ENCODE measurements at regions not wholly inside any gene's neighbourhood (a gene's known extent, or its start where the extent isn't known, plus 50 kb on each side); places are given as distances from the start of the nearest gene placed in this dataset.

DNA sequence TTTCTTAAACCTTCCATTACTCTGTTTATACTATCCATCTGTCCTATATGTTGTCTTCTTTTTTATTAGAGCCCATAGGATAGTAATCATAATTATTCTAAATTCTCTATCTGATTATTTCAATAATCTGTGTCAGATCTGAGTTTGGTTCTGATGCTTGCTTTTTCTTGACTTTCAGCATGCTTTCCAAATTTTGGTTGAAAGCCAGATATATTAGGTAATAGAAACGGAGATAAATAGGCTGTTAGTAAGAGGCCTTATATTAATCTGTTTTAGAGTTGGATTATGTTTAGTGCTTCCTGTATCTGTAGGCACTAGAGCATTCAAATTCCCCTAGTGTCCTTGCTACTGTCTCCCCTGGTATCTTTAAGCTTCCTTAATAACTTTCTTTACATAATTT, 939.9 kb upstream of the GHITM start:
- no peaks in the 10 kb centered on the region for H3K27me3 Mint-ChIP-seq (ENCODE audit: low read depth, poor library complexity)
- no peak overlapping the region for H3K4me3 Mint-ChIP-seq
- TF ChIP-seq, protein P1, sequence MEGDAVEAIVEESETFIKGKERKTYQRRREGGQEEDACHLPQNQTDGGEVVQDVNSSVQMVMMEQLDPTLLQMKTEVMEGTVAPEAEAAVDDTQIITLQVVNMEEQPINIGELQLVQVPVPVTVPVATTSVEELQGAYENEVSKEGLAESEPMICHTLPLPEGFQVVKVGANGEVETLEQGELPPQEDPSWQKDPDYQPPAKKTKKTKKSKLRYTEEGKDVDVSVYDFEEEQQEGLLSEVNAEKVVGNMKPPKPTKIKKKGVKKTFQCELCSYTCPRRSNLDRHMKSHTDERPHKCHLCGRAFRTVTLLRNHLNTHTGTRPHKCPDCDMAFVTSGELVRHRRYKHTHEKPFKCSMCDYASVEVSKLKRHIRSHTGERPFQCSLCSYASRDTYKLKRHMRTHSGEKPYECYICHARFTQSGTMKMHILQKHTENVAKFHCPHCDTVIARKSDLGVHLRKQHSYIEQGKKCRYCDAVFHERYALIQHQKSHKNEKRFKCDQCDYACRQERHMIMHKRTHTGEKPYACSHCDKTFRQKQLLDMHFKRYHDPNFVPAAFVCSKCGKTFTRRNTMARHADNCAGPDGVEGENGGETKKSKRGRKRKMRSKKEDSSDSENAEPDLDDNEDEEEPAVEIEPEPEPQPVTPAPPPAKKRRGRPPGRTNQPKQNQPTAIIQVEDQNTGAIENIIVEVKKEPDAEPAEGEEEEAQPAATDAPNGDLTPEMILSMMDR (IDR thresholded peaks at IDR 0.05), result no peak
- no peak for DNase-seq
- no peaks in the 10 kb centered on the region for H3K36me3 Mint-ChIP-seq (ENCODE audit: low read depth)
- H3K9me3 Mint-ChIP-seq, result peaks cover 22% of the 10 kb centered on the region
- H3K27ac Mint-ChIP-seq, result no peak overlapping the region
- H3K4me1 Mint-ChIP-seq, result no peaks in the 10 kb centered on the region

DNA sequence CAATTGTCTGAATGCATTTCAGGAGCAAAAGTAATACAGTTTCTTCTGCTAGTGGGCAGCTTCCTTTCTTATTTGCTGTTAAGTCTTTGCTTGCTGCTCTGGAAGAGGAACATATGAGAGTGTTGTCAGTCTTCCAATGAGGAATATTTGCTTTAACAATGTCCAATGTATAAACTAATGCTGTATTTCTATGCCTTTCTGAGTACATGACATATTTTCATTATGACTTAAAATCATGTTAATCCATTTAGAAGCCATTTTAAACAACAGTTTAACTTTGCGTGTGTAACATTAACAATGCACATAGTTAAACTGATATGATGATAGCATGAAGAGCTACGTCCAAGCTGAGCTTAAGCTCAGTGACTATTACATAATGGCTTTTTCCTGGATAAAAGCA, 933.4 kb upstream of the GHITM start:
- Mint-ChIP-seq H3K4me1 (peaks cover 6% of the 10 kb centered on the region), H3K9me3 (peaks cover 22% of the 10 kb centered on the region), H3K4me3 (no peak overlapping the region), H3K27ac (no peak overlapping the region), H3K27me3 (ENCODE audit: low read depth, poor library complexity) (no peaks in the 10 kb centered on the region), H3K36me3 (ENCODE audit: low read depth) (no peaks in the 10 kb centered on the region)
- TF ChIP-seq, protein P1 (IDR thresholded peaks at IDR 0.05), result no peak
- no peak for DNase-seq

DNA sequence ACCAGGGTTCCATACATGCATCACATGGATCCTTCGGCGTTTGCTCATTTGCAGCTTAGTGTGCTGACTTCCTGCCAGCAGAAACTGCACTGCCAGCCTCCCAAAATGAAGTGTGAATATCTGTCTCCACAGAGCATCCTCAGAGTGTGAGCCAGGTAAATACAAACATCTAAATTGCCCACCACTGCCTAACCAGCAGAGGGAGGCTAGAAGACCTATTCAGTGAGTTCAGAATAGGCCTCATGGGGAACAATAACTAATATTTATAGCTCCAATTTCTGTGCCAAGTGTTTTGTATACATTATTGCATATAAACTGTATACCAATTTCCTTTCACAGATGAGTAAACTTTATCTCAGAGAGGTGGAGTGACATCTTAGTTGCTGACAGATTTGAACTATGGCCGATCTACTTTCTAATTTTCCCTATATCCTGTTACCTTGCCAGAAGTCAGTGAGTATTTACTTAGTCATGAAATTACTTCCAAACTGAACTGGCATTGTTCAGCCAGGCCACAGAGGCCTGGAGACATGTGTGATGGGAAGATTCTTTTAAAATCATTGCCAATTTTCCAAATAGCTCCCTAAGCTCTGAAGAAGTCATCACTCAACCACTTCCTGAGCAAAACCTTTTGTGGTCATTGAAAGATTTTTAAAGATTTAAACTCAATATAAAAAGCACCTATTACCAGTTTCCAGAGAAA, 926.5 kb upstream of the GHITM start:
- Mint-ChIP-seq H3K27me3 (ENCODE audit: low read depth, poor library complexity) (no peaks in the 10 kb centered on the region), H3K4me1 (peaks cover 7% of the 10 kb centered on the region), H3K36me3 (ENCODE audit: low read depth) (no peaks in the 10 kb centered on the region), H3K9me3 (no peaks in the 10 kb centered on the region), H3K27ac (no peak overlapping the region), H3K4me3 (no peak overlapping the region)
- no peak for DNase-seq
- TF ChIP-seq, protein P1 (IDR thresholded peaks at IDR 0.05), result no peak

DNA sequence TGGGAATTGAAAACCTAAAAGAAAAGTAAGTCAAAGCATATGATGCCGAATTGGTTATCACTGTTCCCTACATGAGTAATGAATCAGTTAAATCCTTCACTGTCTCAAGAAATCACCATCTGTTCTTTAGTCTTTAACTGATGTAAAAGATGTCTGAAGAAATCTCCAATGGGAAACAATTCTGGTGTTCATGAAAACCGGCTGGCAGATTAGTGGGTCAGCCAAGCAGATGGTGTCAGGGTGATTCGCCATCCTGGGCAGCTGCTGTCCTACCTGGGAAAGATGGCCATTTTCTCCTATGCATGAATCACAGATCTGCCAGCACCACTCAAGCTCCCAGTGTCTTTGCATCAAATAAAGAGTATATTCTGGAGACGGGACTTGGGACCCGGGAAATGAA, 925.2 kb upstream of the GHITM start:
- Mint-ChIP-seq H3K4me1 (peaks cover 9% of the 10 kb centered on the region), H3K36me3 (ENCODE audit: low read depth) (no peaks in the 10 kb centered on the region), H3K9me3 (no peaks in the 10 kb centered on the region), H3K27ac (no peak overlapping the region), H3K27me3 (ENCODE audit: low read depth, poor library complexity) (no peaks in the 10 kb centered on the region), H3K4me3 (no peak overlapping the region)
- TF ChIP-seq, protein P1 (IDR thresholded peaks at IDR 0.05), result no peak
- DNase-seq, result no peak

DNA sequence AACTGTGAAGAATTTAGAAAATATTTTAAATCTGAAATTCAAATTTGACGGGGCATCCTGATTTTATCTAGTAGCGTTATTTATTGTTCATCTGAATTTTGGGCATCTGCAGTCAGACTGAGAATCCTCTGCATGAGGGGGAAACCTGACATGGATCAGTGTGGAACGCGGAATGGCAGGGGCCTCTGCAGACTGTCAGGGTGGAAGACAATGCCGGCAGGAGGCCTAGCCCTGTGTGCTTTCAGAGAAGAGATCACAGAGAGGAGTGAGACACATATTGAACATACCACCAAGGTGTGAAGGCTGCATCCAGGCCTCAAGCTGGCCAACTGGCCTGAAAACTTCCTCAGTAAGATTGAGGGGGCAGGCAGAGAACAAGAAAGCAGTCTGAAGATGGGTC, 921.1 kb upstream of the GHITM start:
- TF ChIP-seq, protein P1 (IDR thresholded peaks at IDR 0.05), result no peak
- Mint-ChIP-seq H3K4me3 (no peak overlapping the region), H3K4me1 (peaks cover 3% of the 10 kb centered on the region), H3K36me3 (ENCODE audit: low read depth) (no peaks in the 10 kb centered on the region), H3K27me3 (ENCODE audit: low read depth, poor library complexity) (no peaks in the 10 kb centered on the region), H3K9me3 (no peaks in the 10 kb centered on the region), H3K27ac (no peak overlapping the region)
- DNase-seq, result peak; percentile 7

DNA sequence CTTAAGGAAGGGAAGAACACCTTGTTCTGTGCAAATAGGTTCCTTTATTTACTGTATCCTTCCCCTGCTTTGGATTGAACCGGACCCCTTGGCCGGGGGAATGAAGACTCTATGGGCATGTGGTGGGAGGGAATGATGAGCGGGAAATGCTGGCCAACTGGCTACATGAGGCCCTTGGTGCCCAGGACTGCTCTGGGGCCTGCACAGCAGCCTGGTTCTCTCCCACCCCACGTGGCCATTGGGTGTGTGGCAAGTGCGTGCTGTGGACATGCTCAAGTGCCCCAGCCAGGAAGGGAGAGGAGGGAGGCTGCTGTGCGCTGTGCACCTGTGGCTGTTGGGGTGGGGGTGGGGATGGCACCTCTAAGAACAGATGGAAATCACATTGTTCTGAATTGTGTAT, 917.0 kb upstream of the GHITM start:
- no peaks in the 10 kb centered on the region for H3K36me3 Mint-ChIP-seq (ENCODE audit: low read depth)
- no peak for DNase-seq
- H3K27me3 Mint-ChIP-seq (ENCODE audit: low read depth, poor library complexity), result no peaks in the 10 kb centered on the region
- H3K27ac Mint-ChIP-seq, result no peak overlapping the region
- no peaks in the 10 kb centered on the region for H3K9me3 Mint-ChIP-seq
- H3K4me3 Mint-ChIP-seq, result no peak overlapping the region
- TF ChIP-seq, protein P1 (IDR thresholded peaks at IDR 0.05), result no peak
- H3K4me1 Mint-ChIP-seq, result peaks cover 3% of the 10 kb centered on the region
